HFFc6 (cell line): ENCODE measurements at regions not wholly inside any gene's neighbourhood (a gene's known extent, or its start where the extent isn't known, plus 50 kb on each side); places are given as distances from the start of the nearest gene placed in this dataset.

Experiments
- DNase-seq: peaks from one replicate; pipeline ENCODE4 v3.0.0-alpha.2; 2018
- H3K27ac Mint-ChIP-seq: 2 replicates; pipeline ENCODE4 v1.8.0; 2020; ENCODE audit warnings: mild to moderate bottlenecking, mixed read lengths
- H3K27me3 Mint-ChIP-seq: 2 replicates; pipeline ENCODE4 v1.8.0; 2021; ENCODE audit warnings: mild to moderate bottlenecking, moderate library complexity, mixed read lengths; ENCODE audit not compliant: insufficient read depth
- H3K36me3 Mint-ChIP-seq: 2 replicates; pipeline ENCODE4 v1.8.0; 2021; ENCODE audit warnings: low read depth, mixed read lengths
- H3K4me1 Mint-ChIP-seq: 2 replicates; pipeline ENCODE4 v1.8.0; 2020; ENCODE audit warnings: low read depth, mixed read lengths
- H3K4me3 Mint-ChIP-seq: 2 replicates; pipeline ENCODE4 v1.8.0; 2020; ENCODE audit warnings: mild to moderate bottlenecking, moderate library complexity, mixed read lengths
- H3K9me3 Mint-ChIP-seq: 2 replicates; pipeline ENCODE4 v1.8.0; 2020; ENCODE audit warnings: mild to moderate bottlenecking, mixed read lengths
- TF ChIP-seq, protein P1 (sequence below): fragments of 200-600 bp; sonication (generic); IDR thresholded peaks from 2 replicates; pipeline ENCODE4 v1.5.0; 2021; ENCODE audit warnings: antibody characterized with exemption, mild to moderate bottlenecking

GRCh38 chr2:238568455-238569440 is 142.0 kb downstream of the ASB1 start:
- Mint-ChIP-seq H3K4me1 (no peaks in the 10 kb centered on the region), H3K36me3 (no peaks in the 10 kb centered on the region), H3K27ac (no peak overlapping the region), H3K4me3 (no peak overlapping the region), H3K27me3 (peaks cover 29% of the 10 kb centered on the region), H3K9me3 (no peaks in the 10 kb centered on the region)
- DNase-seq, result no peak
- TF ChIP-seq, protein P1, sequence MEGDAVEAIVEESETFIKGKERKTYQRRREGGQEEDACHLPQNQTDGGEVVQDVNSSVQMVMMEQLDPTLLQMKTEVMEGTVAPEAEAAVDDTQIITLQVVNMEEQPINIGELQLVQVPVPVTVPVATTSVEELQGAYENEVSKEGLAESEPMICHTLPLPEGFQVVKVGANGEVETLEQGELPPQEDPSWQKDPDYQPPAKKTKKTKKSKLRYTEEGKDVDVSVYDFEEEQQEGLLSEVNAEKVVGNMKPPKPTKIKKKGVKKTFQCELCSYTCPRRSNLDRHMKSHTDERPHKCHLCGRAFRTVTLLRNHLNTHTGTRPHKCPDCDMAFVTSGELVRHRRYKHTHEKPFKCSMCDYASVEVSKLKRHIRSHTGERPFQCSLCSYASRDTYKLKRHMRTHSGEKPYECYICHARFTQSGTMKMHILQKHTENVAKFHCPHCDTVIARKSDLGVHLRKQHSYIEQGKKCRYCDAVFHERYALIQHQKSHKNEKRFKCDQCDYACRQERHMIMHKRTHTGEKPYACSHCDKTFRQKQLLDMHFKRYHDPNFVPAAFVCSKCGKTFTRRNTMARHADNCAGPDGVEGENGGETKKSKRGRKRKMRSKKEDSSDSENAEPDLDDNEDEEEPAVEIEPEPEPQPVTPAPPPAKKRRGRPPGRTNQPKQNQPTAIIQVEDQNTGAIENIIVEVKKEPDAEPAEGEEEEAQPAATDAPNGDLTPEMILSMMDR, result no peak

DNA sequence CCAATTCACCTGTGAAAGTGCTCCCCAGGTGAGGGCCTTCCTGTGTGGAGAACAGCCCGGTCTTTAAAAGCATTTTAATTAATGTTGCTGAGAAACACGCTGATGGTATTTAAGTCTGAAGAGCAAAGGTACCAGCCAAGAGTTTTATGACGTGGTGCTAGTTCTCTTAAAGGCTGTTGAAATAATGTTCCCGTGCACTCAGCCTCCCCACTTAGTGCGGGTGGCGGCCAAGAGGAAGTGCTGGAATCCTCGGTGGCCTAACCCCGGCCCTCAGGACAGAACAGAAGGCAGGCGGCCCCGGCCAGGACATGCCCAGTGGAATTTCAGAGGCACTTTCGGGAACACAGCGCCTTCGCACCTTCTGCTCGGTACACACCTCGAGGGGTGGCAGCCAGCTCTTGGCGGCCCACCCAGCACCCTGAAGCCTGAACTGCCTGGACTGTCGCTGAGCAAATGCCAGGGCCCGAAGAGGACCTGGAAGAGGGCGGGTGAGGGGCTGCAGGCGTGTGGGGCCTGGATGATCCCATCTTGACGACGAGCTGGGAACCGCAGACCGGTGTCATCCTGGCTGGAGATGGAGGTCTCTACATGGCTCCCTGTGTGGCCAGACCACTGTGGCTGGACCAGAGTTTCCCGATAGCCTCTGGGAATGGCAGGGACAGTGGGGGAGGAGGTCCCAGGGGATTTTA is 142.9 kb downstream of the ASB1 start:
- DNase-seq, result no peak
- TF ChIP-seq, protein P1, result no peak
- no peaks in the 10 kb centered on the region for H3K36me3 Mint-ChIP-seq
- H3K27me3 Mint-ChIP-seq, result peaks cover 32% of the 10 kb centered on the region
- no peaks in the 10 kb centered on the region for H3K4me1 Mint-ChIP-seq
- H3K4me3 Mint-ChIP-seq, result no peak overlapping the region
- H3K27ac Mint-ChIP-seq, result no peak overlapping the region
- no peaks in the 10 kb centered on the region for H3K9me3 Mint-ChIP-seq

DNA sequence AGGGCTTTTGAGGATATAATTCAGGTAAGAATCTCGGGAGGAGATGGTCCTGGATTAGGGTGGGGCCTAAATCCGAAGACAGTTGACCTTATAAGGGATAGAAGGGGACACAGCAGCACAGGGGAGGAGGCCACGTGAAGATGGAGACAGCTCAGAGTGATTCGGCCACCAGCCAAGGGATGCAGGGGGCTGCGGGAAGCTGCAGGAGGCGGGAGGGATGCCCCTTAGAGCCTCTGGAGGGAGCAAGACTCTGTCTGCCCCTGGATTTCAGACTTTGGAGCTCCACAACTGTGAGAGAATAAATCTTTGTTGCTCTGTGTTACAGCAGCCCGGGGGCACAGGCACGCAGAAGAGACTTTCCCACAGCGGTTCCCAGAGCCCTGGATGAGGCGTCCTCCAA is 143.7 kb downstream of the ASB1 start:
- Mint-ChIP-seq H3K4me3 (no peak overlapping the region), H3K27ac (no peak overlapping the region)

GRCh38 chr2:238570926-238571325 is 144.2 kb downstream of the ASB1 start:
- Mint-ChIP-seq H3K36me3 (no peaks in the 10 kb centered on the region), H3K27me3 (peaks cover 32% of the 10 kb centered on the region), H3K9me3 (no peaks in the 10 kb centered on the region), H3K4me3 (no peak overlapping the region), H3K27ac (no peak overlapping the region), H3K4me1 (no peaks in the 10 kb centered on the region)
- TF ChIP-seq, protein P1, result no peak
- no peak for DNase-seq

More for the DNA sequence above, 143.7 kb downstream of the ASB1 start:
- H3K9me3 Mint-ChIP-seq, result no peaks in the 10 kb centered on the region
- no peaks in the 10 kb centered on the region for H3K4me1 Mint-ChIP-seq
- peaks cover 33% of the 10 kb centered on the region for H3K27me3 Mint-ChIP-seq
- H3K36me3 Mint-ChIP-seq, result no peaks in the 10 kb centered on the region
- no peak for DNase-seq
- TF ChIP-seq, protein P1, result no peak

- H3K4me3 Mint-ChIP-seq, result no peak overlapping the region
- TF ChIP-seq, protein P1, result no peak
- no peak overlapping the region for H3K27ac Mint-ChIP-seq
- no peaks in the 10 kb centered on the region for H3K9me3 Mint-ChIP-seq
- H3K36me3 Mint-ChIP-seq, result no peaks in the 10 kb centered on the region
- H3K27me3 Mint-ChIP-seq, result peaks cover 26% of the 10 kb centered on the region
- DNase-seq, result no peak
- no peaks in the 10 kb centered on the region for H3K4me1 Mint-ChIP-seq
Observed at GRCh38 chr2:238571661-238572372, 145.1 kb downstream of the ASB1 start.
